NCI-H748 treated with DMSO at 0.1 percent for 48 hours (cell line): ENCODE measurements at regions not wholly inside any gene's neighbourhood (a gene's known extent, or its start where the extent isn't known, plus 50 kb on each side); places are given as distances from the start of the nearest gene placed in this dataset.

Source experiments
- DNase-seq: peaks from one replicate; lab custom pipeline; 2025; lab: John Stamatoyannopoulos, UW

GRCh38 chr6:144883915-144884314 lies 598.8 kb downstream of the UTRN start:
- no peak for DNase-seq

GRCh38 chr6:144885817-144886216 lies 600.7 kb downstream of the UTRN start:
- DNase-seq: no peak

- DNase-seq: no peak
Observed at GRCh38 chr6:144886682-144887081, 601.5 kb downstream of the UTRN start.

- no peak for DNase-seq
Observed at GRCh38 chr6:144888621-144889020, 603.5 kb downstream of the UTRN start.

- no peak for DNase-seq
Observed at GRCh38 chr6:144893680-144894151, 608.6 kb downstream of the UTRN start.

- no peak for DNase-seq
Observed at GRCh38 chr6:144894240-144894639, 609.1 kb downstream of the UTRN start.

GRCh38 chr6:144895313-144896278 lies 610.5 kb downstream of the UTRN start:
- DNase-seq: peak; percentile 46

- no peak for DNase-seq
Observed at GRCh38 chr6:144896289-144896688, 611.2 kb downstream of the UTRN start.

GRCh38 chr6:144896871-144897270 lies 611.7 kb downstream of the UTRN start:
- no peak for DNase-seq

GRCh38 chr6:144897441-144897921 lies 612.3 kb downstream of the UTRN start:
- DNase-seq: no peak

- DNase-seq: no peak
Observed at GRCh38 chr6:144898052-144898689, 613.0 kb downstream of the UTRN start.

- no peak for DNase-seq
Observed at GRCh38 chr6:144898741-144899140, 613.6 kb downstream of the UTRN start.

GRCh38 chr6:144899161-144899560 lies 614.0 kb downstream of the UTRN start:
- no peak for DNase-seq

GRCh38 chr6:144901412-144901811 lies 616.3 kb downstream of the UTRN start:
- DNase-seq: no peak

- DNase-seq: no peak
Observed at GRCh38 chr6:144908004-144908403, 622.9 kb downstream of the UTRN start.

GRCh38 chr6:144909753-144910285 lies 624.7 kb downstream of the UTRN start:
- DNase-seq: no peak

- DNase-seq: no peak
Observed at GRCh38 chr6:144911322-144911721, 626.2 kb downstream of the UTRN start.

GRCh38 chr6:144912474-144912873 lies 627.3 kb downstream of the UTRN start:
- no peak for DNase-seq

- DNase-seq: no peak
Observed at GRCh38 chr6:144918073-144918472, 632.9 kb downstream of the UTRN start.

- DNase-seq: no peak
Observed at GRCh38 chr6:144919560-144919959, 634.4 kb downstream of the UTRN start.

GRCh38 chr6:144920391-144920961 lies 635.3 kb downstream of the UTRN start:
- DNase-seq: no peak

- no peak for DNase-seq
Observed at GRCh38 chr6:144921206-144921975, 636.3 kb downstream of the UTRN start.
